GM23338 (cell line): ENCODE measurements at regions not wholly inside any gene's neighbourhood (a gene's known extent, or its start where the extent isn't known, plus 50 kb on each side); places are given as distances from the start of the nearest gene placed in this dataset.

Experiments used
- ATAC-seq: fragments of 200-7000 bp; cut with Tn5 transposase; 3 replicates; pipeline ENCODE4 v1.9.1; 2020
- DNase-seq: peaks from one replicate; pipeline ENCODE4 v3.0.0-alpha.2; 2015; ENCODE audit warnings: low spot score
- H2AFZ ChIP-seq: fragments of 200-600 bp; sonication (generic); 2 replicates; pipeline ENCODE4 v1.8.0; 2016; ENCODE audit warnings: antibody characterized with exemption, mild to moderate bottlenecking, moderate library complexity
- H3F3A ChIP-seq: fragments of 200-600 bp; sonication (generic); replicated peaks from 2 replicates; pipeline ENCODE4 v1.8.0; 2017; ENCODE audit warnings: antibody characterized with exemption, mixed run types, low read depth
- H3K27ac ChIP-seq: fragments of 200-600 bp; sonication (generic); 2 replicates; pipeline ENCODE4 v1.6.1; 2016; ENCODE audit warnings: low read depth
- H3K27me3 ChIP-seq: fragments of 200-600 bp; sonication (generic); 2 replicates; pipeline ENCODE4 v1.8.0; 2016; ENCODE audit warnings: mild to moderate bottlenecking, mixed run types, moderate library complexity; ENCODE audit not compliant: insufficient read depth
- H3K36me3 ChIP-seq: fragments of 200-600 bp; sonication (generic); 2 replicates; pipeline ENCODE4 v1.8.0; 2016; ENCODE audit warnings: mild to moderate bottlenecking; ENCODE audit not compliant: insufficient read depth
- H3K4me1 ChIP-seq: fragments of 200-600 bp; sonication (generic); 2 replicates; pipeline ENCODE4 v1.8.0; 2016; ENCODE audit warnings: mild to moderate bottlenecking, moderate library complexity; ENCODE audit not compliant: insufficient read depth
- H3K4me2 ChIP-seq: fragments of 200-600 bp; sonication (generic); 2 replicates; pipeline ENCODE4 v1.7.1; 2017; ENCODE audit warnings: mixed run types
- H3K4me3 ChIP-seq: fragments of 200-600 bp; sonication (generic); 2 replicates; pipeline ENCODE4 v1.6.1; 2016; ENCODE audit warnings: mixed run types
- H3K79me2 ChIP-seq: fragments of 200-600 bp; sonication (generic); replicated peaks from 2 replicates; pipeline ENCODE4 v1.8.0; 2017; ENCODE audit warnings: mild to moderate bottlenecking; ENCODE audit not compliant: insufficient read depth
- H3K9me2 ChIP-seq: fragments of 200-600 bp; sonication (generic); 2 replicates; pipeline ENCODE4 v1.8.0; 2017; ENCODE audit not compliant: insufficient read depth
- H4K20me1 ChIP-seq: fragments of 200-600 bp; sonication (generic); replicated peaks from 2 replicates; pipeline ENCODE4 v1.8.0; 2017; ENCODE audit warnings: mild to moderate bottlenecking; ENCODE audit not compliant: insufficient read depth
- H3K27ac Mint-ChIP-seq: 2 replicates; pipeline ENCODE4 v1.8.0; 2020; ENCODE audit warnings: inconsistent platforms, mild to moderate bottlenecking, moderate library complexity, mixed read lengths
- H3K27me3 Mint-ChIP-seq: 3 replicates; pipeline ENCODE4 v1.8.0; 2022; ENCODE audit warnings: low read depth, mild to moderate bottlenecking, moderate library complexity, mixed read lengths, inconsistent platforms; ENCODE audit not compliant: insufficient read depth, poor library complexity
- H3K36me3 Mint-ChIP-seq: 3 replicates; pipeline ENCODE4 v1.8.0; 2021; ENCODE audit warnings: low read depth, mild to moderate bottlenecking, inconsistent platforms, moderate library complexity, mixed read lengths
- H3K4me1 Mint-ChIP-seq: 3 replicates; pipeline ENCODE4 v1.8.0; 2020; ENCODE audit warnings: mild to moderate bottlenecking, inconsistent platforms, mixed read lengths
- H3K4me3 Mint-ChIP-seq: 3 replicates; pipeline ENCODE4 v1.8.0; 2021; ENCODE audit warnings: moderate library complexity, mild to moderate bottlenecking, inconsistent platforms, mixed read lengths
- H3K9me3 Mint-ChIP-seq: 3 replicates; pipeline ENCODE4 v1.8.0; 2020; ENCODE audit warnings: moderate library complexity, mild to moderate bottlenecking, inconsistent platforms, mixed read lengths
- EZH2 ChIP-seq: fragments of 200-600 bp; sonication (generic); IDR thresholded peaks from one replicate; pipeline ENCODE4 v1.8.0; 2017; ENCODE audit warnings: antibody characterized with exemption, mild to moderate bottlenecking, low read depth; ENCODE audit not compliant: unreplicated experiment
- NANOG ChIP-seq: IDR thresholded peaks from 2 replicates; pipeline ENCODE4 v1.6.1; 2016; ENCODE audit warnings: antibody characterized with exemption, borderline replicate concordance
- STAT1 ChIP-seq: IDR thresholded peaks from one replicate; pipeline ENCODE4 v1.6.1; 2016; ENCODE audit warnings: antibody characterized with exemption; ENCODE audit not compliant: unreplicated experiment
- ZNF114 ChIP-seq: fragments of 250-450 bp; sonication (Bioruptor Pico); IDR thresholded peaks from 2 replicates; pipeline ENCODE4 v1.5.0; 2020; ENCODE audit warnings: mild to moderate bottlenecking, moderate library complexity
- TF ChIP-seq, protein P1 (sequence below): IDR thresholded peaks from one replicate; pipeline ENCODE4 v1.6.1; 2018; ENCODE audit warnings: antibody characterized with exemption; ENCODE audit not compliant: unreplicated experiment
- TF ChIP-seq, protein P2 (sequence below), 2 experiments: fragments of 200-600 bp in 1 of 2; sonication (generic) in 1 of 2; conservative IDR thresholded peaks; 2 replicates each; pipeline versions ENCODE4 v1.5.1 to v1.6.1; 2016 to 2017; ENCODE audit warnings: antibody characterized with exemption in 2 of 2, low read depth in 2 of 2, mild to moderate bottlenecking in 2 of 2, moderate library complexity in 1 of 2
- TF ChIP-seq, protein P3 (sequence below): IDR thresholded peaks from 2 replicates; pipeline ENCODE4 v1.6.1; 2016; ENCODE audit warnings: antibody characterized with exemption
- TF ChIP-seq, protein P4 (sequence below): fragments of 250-450 bp; sonication (Bioruptor Pico); IDR thresholded peaks from 2 replicates; pipeline ENCODE4 v1.5.0; 2020; ENCODE audit warnings: mild to moderate bottlenecking, moderate library complexity

DNA sequence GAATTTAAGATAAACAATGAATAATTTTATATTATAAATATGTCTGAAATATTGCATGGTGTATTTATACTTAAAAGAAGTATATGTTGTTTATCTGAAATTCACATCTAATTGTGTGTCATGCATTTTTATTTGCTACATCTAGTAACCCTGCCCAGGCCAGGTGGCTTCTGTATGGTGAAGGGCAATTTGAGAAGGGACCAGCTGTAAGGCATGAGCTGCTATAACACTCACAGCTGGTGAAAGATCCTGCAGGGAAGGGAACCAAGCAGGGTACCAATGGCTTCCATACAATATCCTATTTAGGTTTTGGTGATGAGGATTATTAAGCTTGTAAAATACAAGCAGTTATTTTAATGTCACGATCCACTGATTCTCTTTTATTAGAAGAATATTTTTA, 921.8 kb upstream of the GJE1 start:
- Histone ChIP-seq H3K4me2 (no peak overlapping the region), H3K4me1 (no peaks in the 10 kb centered on the region), H3K27ac (no peak overlapping the region), H3K9me2 (peaks cover 16% of the 10 kb centered on the region), H3K4me3 (no peak overlapping the region), H4K20me1 (no peaks in the 10 kb centered on the region), H3K27me3 (no peaks in the 10 kb centered on the region), H2AFZ (no peak overlapping the region), H3F3A (no peaks in the 10 kb centered on the region), H3K79me2 (no peaks in the 10 kb centered on the region), H3K36me3 (no peaks in the 10 kb centered on the region)
- TF ChIP-seq, protein P1, sequence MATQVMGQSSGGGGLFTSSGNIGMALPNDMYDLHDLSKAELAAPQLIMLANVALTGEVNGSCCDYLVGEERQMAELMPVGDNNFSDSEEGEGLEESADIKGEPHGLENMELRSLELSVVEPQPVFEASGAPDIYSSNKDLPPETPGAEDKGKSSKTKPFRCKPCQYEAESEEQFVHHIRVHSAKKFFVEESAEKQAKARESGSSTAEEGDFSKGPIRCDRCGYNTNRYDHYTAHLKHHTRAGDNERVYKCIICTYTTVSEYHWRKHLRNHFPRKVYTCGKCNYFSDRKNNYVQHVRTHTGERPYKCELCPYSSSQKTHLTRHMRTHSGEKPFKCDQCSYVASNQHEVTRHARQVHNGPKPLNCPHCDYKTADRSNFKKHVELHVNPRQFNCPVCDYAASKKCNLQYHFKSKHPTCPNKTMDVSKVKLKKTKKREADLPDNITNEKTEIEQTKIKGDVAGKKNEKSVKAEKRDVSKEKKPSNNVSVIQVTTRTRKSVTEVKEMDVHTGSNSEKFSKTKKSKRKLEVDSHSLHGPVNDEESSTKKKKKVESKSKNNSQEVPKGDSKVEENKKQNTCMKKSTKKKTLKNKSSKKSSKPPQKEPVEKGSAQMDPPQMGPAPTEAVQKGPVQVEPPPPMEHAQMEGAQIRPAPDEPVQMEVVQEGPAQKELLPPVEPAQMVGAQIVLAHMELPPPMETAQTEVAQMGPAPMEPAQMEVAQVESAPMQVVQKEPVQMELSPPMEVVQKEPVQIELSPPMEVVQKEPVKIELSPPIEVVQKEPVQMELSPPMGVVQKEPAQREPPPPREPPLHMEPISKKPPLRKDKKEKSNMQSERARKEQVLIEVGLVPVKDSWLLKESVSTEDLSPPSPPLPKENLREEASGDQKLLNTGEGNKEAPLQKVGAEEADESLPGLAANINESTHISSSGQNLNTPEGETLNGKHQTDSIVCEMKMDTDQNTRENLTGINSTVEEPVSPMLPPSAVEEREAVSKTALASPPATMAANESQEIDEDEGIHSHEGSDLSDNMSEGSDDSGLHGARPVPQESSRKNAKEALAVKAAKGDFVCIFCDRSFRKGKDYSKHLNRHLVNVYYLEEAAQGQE = no peak
- TF ChIP-seq, protein P2, sequence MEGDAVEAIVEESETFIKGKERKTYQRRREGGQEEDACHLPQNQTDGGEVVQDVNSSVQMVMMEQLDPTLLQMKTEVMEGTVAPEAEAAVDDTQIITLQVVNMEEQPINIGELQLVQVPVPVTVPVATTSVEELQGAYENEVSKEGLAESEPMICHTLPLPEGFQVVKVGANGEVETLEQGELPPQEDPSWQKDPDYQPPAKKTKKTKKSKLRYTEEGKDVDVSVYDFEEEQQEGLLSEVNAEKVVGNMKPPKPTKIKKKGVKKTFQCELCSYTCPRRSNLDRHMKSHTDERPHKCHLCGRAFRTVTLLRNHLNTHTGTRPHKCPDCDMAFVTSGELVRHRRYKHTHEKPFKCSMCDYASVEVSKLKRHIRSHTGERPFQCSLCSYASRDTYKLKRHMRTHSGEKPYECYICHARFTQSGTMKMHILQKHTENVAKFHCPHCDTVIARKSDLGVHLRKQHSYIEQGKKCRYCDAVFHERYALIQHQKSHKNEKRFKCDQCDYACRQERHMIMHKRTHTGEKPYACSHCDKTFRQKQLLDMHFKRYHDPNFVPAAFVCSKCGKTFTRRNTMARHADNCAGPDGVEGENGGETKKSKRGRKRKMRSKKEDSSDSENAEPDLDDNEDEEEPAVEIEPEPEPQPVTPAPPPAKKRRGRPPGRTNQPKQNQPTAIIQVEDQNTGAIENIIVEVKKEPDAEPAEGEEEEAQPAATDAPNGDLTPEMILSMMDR (conservative IDR thresholded peaks at IDR 0.05; ENCODE audit: low read depth in 2 of 2) = no peak
- TF ChIP-seq NANOG (no peak), STAT1 (no peak), EZH2 (no peak), ZNF114 (CRISPR knock-in tag) (no peak)
- TF ChIP-seq, protein P3, sequence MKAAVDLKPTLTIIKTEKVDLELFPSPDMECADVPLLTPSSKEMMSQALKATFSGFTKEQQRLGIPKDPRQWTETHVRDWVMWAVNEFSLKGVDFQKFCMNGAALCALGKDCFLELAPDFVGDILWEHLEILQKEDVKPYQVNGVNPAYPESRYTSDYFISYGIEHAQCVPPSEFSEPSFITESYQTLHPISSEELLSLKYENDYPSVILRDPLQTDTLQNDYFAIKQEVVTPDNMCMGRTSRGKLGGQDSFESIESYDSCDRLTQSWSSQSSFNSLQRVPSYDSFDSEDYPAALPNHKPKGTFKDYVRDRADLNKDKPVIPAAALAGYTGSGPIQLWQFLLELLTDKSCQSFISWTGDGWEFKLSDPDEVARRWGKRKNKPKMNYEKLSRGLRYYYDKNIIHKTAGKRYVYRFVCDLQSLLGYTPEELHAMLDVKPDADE = no peak
- TF ChIP-seq, protein P4, sequence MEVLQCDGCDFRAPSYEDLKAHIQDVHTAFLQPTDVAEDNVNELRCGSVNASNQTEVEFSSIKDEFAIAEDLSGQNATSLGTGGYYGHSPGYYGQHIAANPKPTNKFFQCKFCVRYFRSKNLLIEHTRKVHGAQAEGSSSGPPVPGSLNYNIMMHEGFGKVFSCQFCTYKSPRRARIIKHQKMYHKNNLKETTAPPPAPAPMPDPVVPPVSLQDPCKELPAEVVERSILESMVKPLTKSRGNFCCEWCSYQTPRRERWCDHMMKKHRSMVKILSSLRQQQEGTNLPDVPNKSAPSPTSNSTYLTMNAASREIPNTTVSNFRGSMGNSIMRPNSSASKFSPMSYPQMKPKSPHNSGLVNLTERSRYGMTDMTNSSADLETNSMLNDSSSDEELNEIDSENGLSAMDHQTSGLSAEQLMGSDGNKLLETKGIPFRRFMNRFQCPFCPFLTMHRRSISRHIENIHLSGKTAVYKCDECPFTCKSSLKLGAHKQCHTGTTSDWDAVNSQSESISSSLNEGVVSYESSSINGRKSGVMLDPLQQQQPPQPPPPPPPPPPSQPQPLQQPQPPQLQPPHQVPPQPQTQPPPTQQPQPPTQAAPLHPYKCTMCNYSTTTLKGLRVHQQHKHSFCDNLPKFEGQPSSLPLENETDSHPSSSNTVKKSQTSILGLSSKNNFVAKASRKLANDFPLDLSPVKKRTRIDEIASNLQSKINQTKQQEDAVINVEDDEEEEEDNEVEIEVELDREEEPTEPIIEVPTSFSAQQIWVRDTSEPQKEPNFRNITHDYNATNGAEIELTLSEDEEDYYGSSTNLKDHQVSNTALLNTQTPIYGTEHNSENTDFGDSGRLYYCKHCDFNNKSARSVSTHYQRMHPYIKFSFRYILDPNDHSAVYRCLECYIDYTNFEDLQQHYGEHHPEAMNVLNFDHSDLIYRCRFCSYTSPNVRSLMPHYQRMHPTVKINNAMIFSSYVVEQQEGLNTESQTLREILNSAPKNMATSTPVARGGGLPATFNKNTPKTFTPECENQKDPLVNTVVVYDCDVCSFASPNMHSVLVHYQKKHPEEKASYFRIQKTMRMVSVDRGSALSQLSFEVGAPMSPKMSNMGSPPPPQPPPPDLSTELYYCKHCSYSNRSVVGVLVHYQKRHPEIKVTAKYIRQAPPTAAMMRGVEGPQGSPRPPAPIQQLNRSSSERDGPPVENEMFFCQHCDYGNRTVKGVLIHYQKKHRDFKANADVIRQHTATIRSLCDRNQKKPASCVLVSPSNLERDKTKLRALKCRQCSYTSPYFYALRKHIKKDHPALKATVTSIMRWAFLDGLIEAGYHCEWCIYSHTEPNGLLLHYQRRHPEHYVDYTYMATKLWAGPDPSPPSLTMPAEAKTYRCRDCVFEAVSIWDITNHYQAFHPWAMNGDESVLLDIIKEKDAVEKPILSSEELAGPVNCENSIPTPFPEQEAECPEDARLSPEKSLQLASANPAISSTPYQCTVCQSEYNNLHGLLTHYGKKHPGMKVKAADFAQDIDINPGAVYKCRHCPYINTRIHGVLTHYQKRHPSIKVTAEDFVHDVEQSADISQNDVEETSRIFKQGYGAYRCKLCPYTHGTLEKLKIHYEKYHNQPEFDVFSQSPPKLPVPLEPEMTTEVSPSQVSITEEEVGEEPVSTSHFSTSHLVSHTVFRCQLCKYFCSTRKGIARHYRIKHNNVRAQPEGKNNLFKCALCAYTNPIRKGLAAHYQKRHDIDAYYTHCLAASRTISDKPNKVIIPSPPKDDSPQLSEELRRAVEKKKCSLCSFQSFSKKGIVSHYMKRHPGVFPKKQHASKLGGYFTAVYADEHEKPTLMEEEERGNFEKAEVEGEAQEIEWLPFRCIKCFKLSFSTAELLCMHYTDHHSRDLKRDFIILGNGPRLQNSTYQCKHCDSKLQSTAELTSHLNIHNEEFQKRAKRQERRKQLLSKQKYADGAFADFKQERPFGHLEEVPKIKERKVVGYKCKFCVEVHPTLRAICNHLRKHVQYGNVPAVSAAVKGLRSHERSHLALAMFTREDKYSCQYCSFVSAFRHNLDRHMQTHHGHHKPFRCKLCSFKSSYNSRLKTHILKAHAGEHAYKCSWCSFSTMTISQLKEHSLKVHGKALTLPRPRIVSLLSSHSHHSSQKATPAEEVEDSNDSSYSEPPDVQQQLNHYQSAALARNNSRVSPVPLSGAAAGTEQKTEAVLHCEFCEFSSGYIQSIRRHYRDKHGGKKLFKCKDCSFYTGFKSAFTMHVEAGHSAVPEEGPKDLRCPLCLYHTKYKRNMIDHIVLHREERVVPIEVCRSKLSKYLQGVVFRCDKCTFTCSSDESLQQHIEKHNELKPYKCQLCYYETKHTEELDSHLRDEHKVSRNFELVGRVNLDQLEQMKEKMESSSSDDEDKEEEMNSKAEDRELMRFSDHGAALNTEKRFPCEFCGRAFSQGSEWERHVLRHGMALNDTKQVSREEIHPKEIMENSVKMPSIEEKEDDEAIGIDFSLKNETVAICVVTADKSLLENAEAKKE (CRISPR knock-in tag) = no peak
- peaks cover 6% of the 10 kb centered on the region; the same call in 2 of the 3 replicates for H3K36me3 Mint-ChIP-seq
- peaks cover 4% of the 10 kb centered on the region for H3K27me3 Mint-ChIP-seq
- no peak overlapping the region for H3K27ac Mint-ChIP-seq
- H3K4me1 Mint-ChIP-seq = no peaks in the 10 kb centered on the region
- DNase-seq = no peak
- no peak for ATAC-seq
- peaks cover 8% of the 10 kb centered on the region; the same call in 2 of the 3 replicates for H3K9me3 Mint-ChIP-seq
- H3K4me3 Mint-ChIP-seq = no peak overlapping the region
